Lung (tissue), 11 donors: ENCODE measurements at regions not wholly inside any gene's neighbourhood (a gene's known extent, or its start where the extent isn't known, plus 50 kb on each side); places are given as distances from the start of the nearest gene placed in this dataset.

Experiments used
- ATAC-seq: fragments of 200-7000 bp; cut with Tn5 transposase; one replicate; pipeline ENCODE4 v1.9.1; 2020; ENCODE audit warnings: moderate number of reproducible peaks; ENCODE audit not compliant: insufficient read depth, low FRiP score
- DNase-seq, 3 donors: peaks; one replicate each; pipeline ENCODE4 v3.0.0-alpha.2; 2013 to 2017
- H3K27ac ChIP-seq, 2 donors: one replicate each; pipeline ENCODE4 v1.5.1; 2013; ENCODE audit warnings: mild to moderate bottlenecking in 2 of 2, moderate library complexity in 2 of 2, control low read depth in 1 of 2, inconsistent platforms in 1 of 2, low read depth in 1 of 2, low read length in 1 of 2
- H3K27me3 ChIP-seq, 3 donors: one replicate each; pipeline ENCODE4 v1.5.1; 2013; ENCODE audit warnings: low read length in 2 of 3; ENCODE audit not compliant: control insufficient read depth in 3 of 3, insufficient read depth in 3 of 3
- H3K36me3 ChIP-seq, 4 donors: one replicate each; pipeline ENCODE4 v1.5.1; 2013; ENCODE audit warnings: low read length in 4 of 4, mild to moderate bottlenecking in 1 of 4, moderate library complexity in 1 of 4; ENCODE audit not compliant: control insufficient read depth in 4 of 4, insufficient read depth in 4 of 4
- H3K4me1 ChIP-seq, 5 donors: one replicate each; pipeline ENCODE4 v1.5.1; 2013; ENCODE audit warnings: low read length in 5 of 5, mild to moderate bottlenecking in 2 of 5, moderate library complexity in 1 of 5; ENCODE audit not compliant: control insufficient read depth in 5 of 5, insufficient read depth in 5 of 5
- H3K4me3 ChIP-seq: one replicate; pipeline ENCODE4 v1.5.1; 2013; ENCODE audit warnings: mild to moderate bottlenecking, control low read depth, moderate library complexity
- H3K9ac ChIP-seq, 2 donors: one replicate each; pipeline ENCODE4 v1.5.1; 2013; ENCODE audit warnings: low read length in 2 of 2, control low read depth in 1 of 2; ENCODE audit not compliant: insufficient read depth in 1 of 2
- H3K9me3 ChIP-seq, 4 donors: one replicate each; pipeline ENCODE4 v1.5.1; 2013; ENCODE audit warnings: low read length in 3 of 4, mild to moderate bottlenecking in 1 of 4, moderate library complexity in 1 of 4; ENCODE audit not compliant: control insufficient read depth in 4 of 4, insufficient read depth in 3 of 4
- CTCF ChIP-seq: IDR thresholded peaks from 2 replicates; pipeline ENCODE4 v1.5.1; 2012; ENCODE audit warnings: mild to moderate bottlenecking; ENCODE audit errors: control extremely low read depth, extremely low read depth
- WGBS, 2 donors: extraction: QIAGEN DNeasy Blood & Tissue Kit; methylation state at CpG; one replicate each; pipeline ENCODE4 v1.1.7; 2013; 5-methylcytosine and 5-hydroxymethylcytosine counted together
- donor health status: control.
- donor health status: control.
- donor health status: Bipolar disorder and iron deficiency.
- donor health status: healthy.
- donor health status: DM: yes; HTN: yes; CAD: no.

GRCh38 chr4:36677874-36678273 lies 396.5 kb downstream of the DTHD1 start:
- no peak for DNase-seq
- no peak overlapping the region for H3K4me3 ChIP-seq
- H3K27me3 ChIP-seq: no peaks in the 10 kb centered on the region
- no peak for ATAC-seq
- H3K9me3 ChIP-seq: peaks cover 0 to 6% (median 0%) of the 10 kb centered on the region in 4 donors
- WGBS, 2 donors: 26 to 32% methylated on average over 1 of the region's 1 CpG
- peaks cover 0 to 4% (median 0%) of the 10 kb centered on the region in 5 donors for H3K4me1 ChIP-seq
- H3K36me3 ChIP-seq: no peaks in the 10 kb centered on the region
- H3K27ac ChIP-seq: no peak overlapping the region
- H3K9ac ChIP-seq: no peak overlapping the region
- no peak for TF ChIP-seq CTCF

DNA sequence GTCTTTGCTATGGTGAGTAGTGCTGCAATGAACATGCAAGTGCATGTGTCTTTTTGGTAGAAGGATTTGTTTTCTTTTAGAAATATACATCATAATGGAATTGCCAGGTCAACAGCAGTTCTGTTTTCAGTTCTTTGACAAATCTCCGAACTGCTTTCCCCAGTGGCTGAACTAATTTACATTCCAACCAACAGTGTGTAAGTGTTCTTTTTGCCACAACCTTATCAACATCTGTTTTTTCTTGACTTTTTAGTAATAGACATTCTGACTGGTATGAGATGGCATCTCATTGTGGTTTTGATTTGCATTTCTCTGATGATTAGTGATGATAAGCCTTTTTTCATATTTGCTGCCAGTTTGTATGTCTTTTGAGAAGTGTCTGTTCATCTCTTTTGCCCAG lies 406.3 kb downstream of the DTHD1 start:
- no peak for ATAC-seq
- H3K27me3 ChIP-seq: no peaks in the 10 kb centered on the region
- no peak overlapping the region for H3K27ac ChIP-seq
- WGBS, 2 donors: 78 to 81% methylated on average over 1 of the region's 1 CpG
- no peaks in the 10 kb centered on the region for H3K36me3 ChIP-seq
- no peaks in the 10 kb centered on the region for H3K4me1 ChIP-seq
- H3K9ac ChIP-seq: no peak overlapping the region
- TF ChIP-seq CTCF: no peak
- H3K9me3 ChIP-seq: peaks cover 0 to 3% (median 2%) of the 10 kb centered on the region in 4 donors
- no peak for DNase-seq
- H3K4me3 ChIP-seq: no peak overlapping the region

DNA sequence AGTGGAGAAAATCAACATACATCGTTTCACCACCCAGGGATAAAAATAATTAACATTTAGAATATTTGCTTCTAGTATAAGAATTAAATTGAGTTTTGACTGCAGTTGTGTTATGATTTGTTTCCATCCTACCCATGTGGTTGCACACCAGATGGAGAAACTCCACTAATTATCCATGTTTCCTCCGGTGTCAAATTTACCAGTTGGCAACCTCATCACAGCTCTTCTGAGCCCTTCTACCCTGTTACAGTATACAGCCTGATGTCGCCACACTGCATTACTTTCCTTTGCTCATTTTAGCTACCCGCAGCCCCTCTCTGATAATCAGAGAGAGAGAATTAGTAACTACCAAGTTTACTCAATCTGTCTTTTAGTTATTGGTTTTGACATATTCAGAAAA lies 411.2 kb downstream of the DTHD1 start:
- peaks cover 0 to 3% (median 0%) of the 10 kb centered on the region in 4 donors for H3K9me3 ChIP-seq
- no peaks in the 10 kb centered on the region for H3K27me3 ChIP-seq
- ATAC-seq (no peak), DNase-seq (no peak)
- no peak for TF ChIP-seq CTCF
- H3K9ac ChIP-seq: no peak overlapping the region
- WGBS, 2 donors: 88 to 90% methylated on average over 4 of the region's 4 CpGs
- no peak overlapping the region for H3K27ac ChIP-seq
- H3K4me1 ChIP-seq: no peaks in the 10 kb centered on the region
- H3K4me3 ChIP-seq: no peak overlapping the region
- no peaks in the 10 kb centered on the region for H3K36me3 ChIP-seq

DNA sequence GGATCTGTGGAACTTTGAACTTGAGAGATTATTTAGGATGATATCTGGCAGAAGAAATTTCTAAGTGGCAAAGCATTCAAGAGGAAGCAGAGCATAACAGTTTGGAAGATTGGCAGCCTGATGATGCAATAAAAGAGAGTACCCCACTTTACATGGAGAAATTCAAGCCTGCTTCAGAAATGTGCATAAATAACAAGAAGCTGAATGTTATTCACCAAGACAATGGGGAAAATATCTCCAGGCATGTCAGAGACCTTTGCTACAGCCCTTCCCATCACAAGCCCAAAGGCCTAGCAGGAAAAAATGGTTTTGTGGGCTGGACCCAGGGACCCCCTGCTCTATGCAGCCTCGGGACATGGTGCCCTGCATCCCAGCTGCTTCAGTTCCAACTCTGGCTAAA lies 420.8 kb downstream of the DTHD1 start:
- WGBS, 2 donors: 62 to 81% methylated on average over 1 of the region's 1 CpG

More for the DNA sequence above, 420.8 kb downstream of the DTHD1 start:
- H3K9ac ChIP-seq: no peak overlapping the region
- peaks cover 0 to 5% (median 0%) of the 10 kb centered on the region in 4 donors for H3K9me3 ChIP-seq
- DNase-seq: no peak
- no peak overlapping the region for H3K4me3 ChIP-seq
- ATAC-seq: no peak
- no peaks in the 10 kb centered on the region for H3K27me3 ChIP-seq
- no peak overlapping the region for H3K27ac ChIP-seq
- no peaks in the 10 kb centered on the region for H3K36me3 ChIP-seq
- H3K4me1 ChIP-seq: no peaks in the 10 kb centered on the region
- TF ChIP-seq CTCF: no peak
